Trophoblast cell (in vitro differentiated cells and primary cell): ENCODE measurements at regions not wholly inside any gene's neighbourhood (a gene's known extent, or its start where the extent isn't known, plus 50 kb on each side); places are given as distances from the start of the nearest gene placed in this dataset.

ENCODE experiments used
- DNase-seq, 2 donors: peaks; one replicate each; pipeline ENCODE4 v3.0.0-alpha.2; 2016
- H2AFZ ChIP-seq: 2 replicates; pipeline ENCODE4 v1.6.1; 2013; ENCODE audit warnings: low read length, moderate library complexity, mild to moderate bottlenecking; ENCODE audit not compliant: insufficient read depth, poor library complexity
- H2AK5ac ChIP-seq: 2 replicates; pipeline ENCODE4 v1.6.1; 2013; ENCODE audit warnings: mild to moderate bottlenecking, low read length
- H2BK120ac ChIP-seq: 2 replicates; pipeline ENCODE4 v1.6.1; 2013; ENCODE audit warnings: low read length, mild to moderate bottlenecking, moderate library complexity; ENCODE audit not compliant: insufficient read depth, poor library complexity
- H2BK12ac ChIP-seq: 2 replicates; pipeline ENCODE4 v1.6.1; 2013; ENCODE audit warnings: mild to moderate bottlenecking, low read length, moderate library complexity
- H2BK5ac ChIP-seq: 2 replicates; pipeline ENCODE4 v1.6.1; 2013; ENCODE audit warnings: low read length, low read depth, moderate library complexity, mild to moderate bottlenecking; ENCODE audit not compliant: poor library complexity
- H3K14ac ChIP-seq: 2 replicates; pipeline ENCODE4 v1.6.1; 2013; ENCODE audit warnings: mild to moderate bottlenecking, low read length
- H3K18ac ChIP-seq: 2 replicates; pipeline ENCODE4 v1.6.1; 2013; ENCODE audit warnings: mild to moderate bottlenecking, low read length
- H3K23ac ChIP-seq: 2 replicates; pipeline ENCODE4 v1.6.1; 2013; ENCODE audit warnings: low read length
- H3K27ac ChIP-seq: 2 replicates; pipeline ENCODE4 v1.5.1; 2013; ENCODE audit warnings: low read depth, mild to moderate bottlenecking, inconsistent platforms, low read length, moderate library complexity
- H3K27me3 ChIP-seq: 2 replicates; pipeline ENCODE4 v1.6.1; 2013; ENCODE audit warnings: inconsistent platforms, mild to moderate bottlenecking, low read length, moderate library complexity; ENCODE audit not compliant: insufficient read depth
- H3K36me3 ChIP-seq, 2 experiments: 1 replicate in 1 of 2; 2 replicates in 1 of 2; pipeline ENCODE4 v1.6.1; 2013; ENCODE audit warnings: low read length in 2 of 2, mild to moderate bottlenecking in 2 of 2, moderate library complexity in 1 of 2; ENCODE audit not compliant: insufficient read depth in 2 of 2, control insufficient read depth in 1 of 2
- H3K4ac ChIP-seq: 2 replicates; pipeline ENCODE4 v1.6.1; 2013; ENCODE audit warnings: low read depth, mild to moderate bottlenecking, low read length, moderate library complexity
- H3K4me1 ChIP-seq, 2 experiments: 1 replicate in 1 of 2; 2 replicates in 1 of 2; pipeline ENCODE4 v1.6.1; 2013; ENCODE audit warnings: low read length in 2 of 2, mild to moderate bottlenecking in 2 of 2, moderate library complexity in 1 of 2; ENCODE audit not compliant: insufficient read depth in 2 of 2, control insufficient read depth in 1 of 2
- H3K4me2 ChIP-seq: 2 replicates; pipeline ENCODE4 v1.6.1; 2013; ENCODE audit warnings: inconsistent platforms, mild to moderate bottlenecking, low read length, moderate library complexity
- H3K4me3 ChIP-seq: 2 replicates; pipeline ENCODE4 v1.5.1; 2013; ENCODE audit warnings: mild to moderate bottlenecking, low read depth, low read length, inconsistent platforms
- H3K79me1 ChIP-seq: one replicate; pipeline ENCODE4 v1.6.1; 2013; ENCODE audit warnings: low read length
- H3K79me2 ChIP-seq: 2 replicates; pipeline ENCODE4 v1.6.1; 2013; ENCODE audit warnings: low read length, mild to moderate bottlenecking; ENCODE audit not compliant: control insufficient read depth, insufficient read depth, poor library complexity
- H3K9ac ChIP-seq: 2 replicates; pipeline ENCODE4 v1.6.1; 2013; ENCODE audit warnings: mild to moderate bottlenecking, low read length
- H3K9me3 ChIP-seq: 2 replicates; pipeline ENCODE4 v1.6.1; 2013; ENCODE audit warnings: low read depth, mild to moderate bottlenecking, control low read depth, inconsistent platforms, low read length; ENCODE audit not compliant: insufficient read depth
- H4K12ac ChIP-seq: 2 replicates; pipeline ENCODE4 v1.6.1; 2013; ENCODE audit warnings: low read depth, mild to moderate bottlenecking, low read length, moderate library complexity
- H4K8ac ChIP-seq: 2 replicates; pipeline ENCODE4 v1.6.1; 2013; ENCODE audit warnings: low read depth, mild to moderate bottlenecking, low read length, moderate library complexity
- H4K91ac ChIP-seq: one replicate; pipeline ENCODE4 v1.6.1; 2013; ENCODE audit warnings: low read depth, mild to moderate bottlenecking, low read length, moderate library complexity
- WGBS: extraction: QIAGEN DNeasy Blood & Tissue Kit; methylation state at CpG from one replicate; pipeline ENCODE4 v1.1.7; 2013; ENCODE audit warnings: missing lambda C conversion rate; ENCODE audit not compliant: insufficient read length, insufficient coverage; ENCODE audit errors: extremely low coverage; 5-methylcytosine and 5-hydroxymethylcytosine counted together

DNA sequence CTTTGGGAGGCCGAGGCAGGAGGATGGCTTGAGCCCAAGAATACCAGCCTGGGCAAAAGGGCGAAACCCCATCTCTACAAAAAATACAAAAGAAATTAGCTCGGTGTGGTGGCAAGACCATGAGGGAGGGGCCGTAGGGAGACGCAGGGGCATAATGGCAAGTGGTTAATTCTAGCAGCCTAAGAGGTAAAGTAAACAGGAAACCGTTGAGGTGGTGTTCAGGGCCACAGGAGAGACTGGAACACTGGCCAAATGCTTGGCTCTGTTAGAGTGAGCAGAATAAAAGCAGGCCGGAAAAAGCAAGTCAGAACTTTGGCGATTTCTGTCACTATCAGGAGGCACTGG, 89.2 kb downstream of the RIPK4 start:
- H3K14ac ChIP-seq: no peak overlapping the region
- WGBS: no CpG with 5 or more reads among the region's 8 CpGs
- peak overlapping the region; percentile 9 for H2AK5ac ChIP-seq
- no peak overlapping the region for H2AFZ ChIP-seq
- H3K79me1 ChIP-seq: peaks cover 4% of the 10 kb centered on the region
- no peak overlapping the region for H3K18ac ChIP-seq
- DNase-seq: no peak
- H2BK12ac ChIP-seq: no peak overlapping the region
- no peak overlapping the region for H4K91ac ChIP-seq
- no peaks in the 10 kb centered on the region for H3K27me3 ChIP-seq
- H4K12ac ChIP-seq: no peak overlapping the region
- no peak overlapping the region for H2BK5ac ChIP-seq
- H3K4me1 ChIP-seq: peaks cover 20 to 26% of the 10 kb centered on the region in 2 experiments
- no peak overlapping the region for H3K4ac ChIP-seq
- no peak overlapping the region for H3K27ac ChIP-seq
- no peak overlapping the region for H3K9ac ChIP-seq
- H2BK120ac ChIP-seq: no peak overlapping the region
- H3K23ac ChIP-seq: no peak overlapping the region
- H3K36me3 ChIP-seq: no peaks in the 10 kb centered on the region
- H3K4me3 ChIP-seq: no peak overlapping the region
- H3K4me2 ChIP-seq: no peak overlapping the region
- H3K79me2 ChIP-seq: no peaks in the 10 kb centered on the region
- no peak overlapping the region for H4K8ac ChIP-seq
- H3K9me3 ChIP-seq: peaks cover 5% of the 10 kb centered on the region

DNA sequence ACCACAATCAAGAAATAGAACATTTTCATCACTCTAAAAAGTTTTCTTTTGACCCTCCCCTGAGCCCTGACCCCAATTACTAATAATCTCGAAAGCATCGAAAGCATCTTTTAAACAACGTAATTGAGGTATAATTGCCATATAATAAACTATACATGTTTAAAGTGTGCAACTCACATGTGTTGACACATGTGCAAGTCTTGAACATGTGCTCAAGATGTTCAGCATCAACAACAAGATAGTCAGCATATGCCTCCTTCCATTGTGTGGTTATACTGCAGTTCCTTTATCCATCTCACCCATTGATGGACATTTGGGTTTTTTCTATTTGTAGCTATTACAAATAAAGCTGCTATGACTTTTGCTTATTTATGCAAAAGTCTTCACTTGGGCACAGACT, 90.7 kb downstream of the RIPK4 start:
- peaks cover 16 to 22% of the 10 kb centered on the region in 2 experiments for H3K4me1 ChIP-seq
- no peak overlapping the region for H3K27ac ChIP-seq
- H2BK12ac ChIP-seq: no peak overlapping the region
- H3K14ac ChIP-seq: no peak overlapping the region
- H3K4me2 ChIP-seq: no peak overlapping the region
- no peak overlapping the region for H2AK5ac ChIP-seq
- H3K18ac ChIP-seq: no peak overlapping the region
- no peak overlapping the region for H4K91ac ChIP-seq
- no peak overlapping the region for H3K9ac ChIP-seq
- H3K4ac ChIP-seq: no peak overlapping the region
- no peak overlapping the region for H2BK5ac ChIP-seq
- no peak overlapping the region for H2BK120ac ChIP-seq
- H4K12ac ChIP-seq: no peak overlapping the region
- no peak overlapping the region for H3K4me3 ChIP-seq
- H3K79me2 ChIP-seq: no peaks in the 10 kb centered on the region
- DNase-seq: no peak
- no peak overlapping the region for H4K8ac ChIP-seq
- peaks cover 6% of the 10 kb centered on the region for H3K9me3 ChIP-seq
- no peak overlapping the region for H3K23ac ChIP-seq
- H3K36me3 ChIP-seq: no peaks in the 10 kb centered on the region
- no CpG with 5 or more reads among the region's 3 CpGs for WGBS
- H2AFZ ChIP-seq: no peak overlapping the region
- H3K79me1 ChIP-seq: peaks cover 4% of the 10 kb centered on the region
- H3K27me3 ChIP-seq: no peaks in the 10 kb centered on the region

DNA sequence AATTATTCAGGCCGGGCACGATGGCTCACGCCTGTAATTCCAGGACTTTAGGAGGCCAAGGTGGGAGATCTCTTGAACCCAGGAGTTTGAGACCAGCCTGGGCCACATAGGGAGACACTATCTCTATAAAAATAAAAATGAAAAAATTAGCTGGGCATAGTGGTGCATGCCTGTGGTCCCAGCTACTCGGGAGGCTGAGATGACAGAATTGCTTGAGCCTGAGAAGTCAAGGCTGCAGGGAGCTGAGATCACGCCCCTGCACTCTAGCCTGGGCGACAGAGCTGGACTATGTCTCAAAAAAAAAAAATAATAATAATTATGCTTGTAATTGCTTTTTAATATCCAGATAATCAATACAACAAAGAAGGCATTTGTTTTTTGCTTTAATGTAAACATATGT, 91.3 kb downstream of the RIPK4 start:
- H3K4me3 ChIP-seq: no peak overlapping the region
- H4K8ac ChIP-seq: no peak overlapping the region
- H3K36me3 ChIP-seq: no peaks in the 10 kb centered on the region
- H2AK5ac ChIP-seq: no peak overlapping the region
- H2AFZ ChIP-seq: no peak overlapping the region
- H3K14ac ChIP-seq: no peak overlapping the region
- H3K4ac ChIP-seq: no peak overlapping the region
- no peak overlapping the region for H3K18ac ChIP-seq
- H3K4me1 ChIP-seq: peaks cover 11 to 17% of the 10 kb centered on the region in 2 experiments
- no peak overlapping the region for H3K27ac ChIP-seq
- H2BK12ac ChIP-seq: no peak overlapping the region
- no peak overlapping the region for H3K23ac ChIP-seq
- peaks cover 6% of the 10 kb centered on the region for H3K9me3 ChIP-seq
- H3K79me2 ChIP-seq: no peaks in the 10 kb centered on the region
- peaks cover 4% of the 10 kb centered on the region for H3K79me1 ChIP-seq
- H2BK120ac ChIP-seq: no peak overlapping the region
- WGBS: no CpG with 5 or more reads among the region's 6 CpGs
- no peaks in the 10 kb centered on the region for H3K27me3 ChIP-seq
- H3K4me2 ChIP-seq: no peak overlapping the region
- H4K12ac ChIP-seq: no peak overlapping the region
- H3K9ac ChIP-seq: no peak overlapping the region
- no peak overlapping the region for H2BK5ac ChIP-seq
- H4K91ac ChIP-seq: no peak overlapping the region
- no peak for DNase-seq

DNA sequence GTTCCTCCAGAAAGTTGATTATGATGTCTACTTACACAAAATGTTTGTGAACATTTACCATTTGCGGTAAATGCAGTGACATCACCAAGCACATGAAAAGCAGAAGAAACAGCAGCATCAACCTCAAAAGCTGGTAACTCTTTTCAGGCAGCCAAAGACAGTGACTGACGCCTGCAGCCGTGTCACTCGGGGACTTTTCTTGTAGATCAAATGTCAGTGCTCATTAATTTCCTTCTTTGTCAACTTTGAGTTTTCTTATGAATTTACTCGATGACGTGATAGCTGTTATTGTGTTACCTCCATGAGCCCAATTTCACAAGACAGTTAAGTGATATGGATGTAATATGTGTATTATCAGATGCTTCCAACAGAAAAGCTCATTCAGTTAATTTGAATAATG, 92.5 kb downstream of the RIPK4 start:
- Histone ChIP-seq H2BK120ac (no peak overlapping the region), H3K9me3 (peaks cover 6% of the 10 kb centered on the region), H2BK12ac (no peak overlapping the region), H4K91ac (no peak overlapping the region), H3K4me2 (no peak overlapping the region), H3K14ac (no peak overlapping the region), H2AK5ac (no peak overlapping the region), H3K79me1 (peaks cover 4% of the 10 kb centered on the region), H3K79me2 (no peaks in the 10 kb centered on the region), H3K27ac (no peak overlapping the region), H3K4me3 (no peak overlapping the region), H3K36me3 (no peaks in the 10 kb centered on the region), H4K8ac (no peak overlapping the region), H3K23ac (no peak overlapping the region), H2AFZ (no peak overlapping the region), H2BK5ac (no peak overlapping the region), H3K27me3 (no peaks in the 10 kb centered on the region), H3K4ac (no peak overlapping the region), H4K12ac (no peak overlapping the region), H3K18ac (no peak overlapping the region), H3K9ac (no peak overlapping the region), H3K4me1 (peaks cover 11 to 14% of the 10 kb centered on the region in 2 experiments)
- no CpG with 5 or more reads among the region's 6 CpGs for WGBS
- DNase-seq: no peak
